ENCODE measurements at regions not wholly inside any gene's neighbourhood (a gene's known extent, or its start where the extent isn't known, plus 50 kb on each side); places are given as distances from the start of the nearest gene placed in this dataset.

DNA sequence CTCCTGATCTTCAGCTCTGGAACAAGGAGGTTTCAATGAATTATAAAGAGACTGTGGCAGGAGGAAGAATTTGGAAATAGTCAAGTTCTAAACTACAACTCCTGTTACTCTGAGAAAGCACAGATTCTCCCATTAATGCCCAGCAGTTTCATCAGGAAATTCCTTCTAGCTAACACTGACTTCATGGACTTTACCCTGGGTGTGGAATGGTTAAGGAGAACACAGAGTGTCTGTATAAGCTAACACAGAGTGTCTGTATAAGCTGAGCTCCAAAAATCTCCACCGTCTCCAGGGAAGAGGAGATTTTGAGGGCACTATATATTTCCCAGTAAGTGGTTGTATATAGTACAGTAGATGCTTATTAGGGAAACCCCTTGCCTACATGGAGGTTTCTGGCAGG lies 675.5 kb downstream of the XPNPEP1 start:
- Histone ChIP-seq H3K9me3 (ENCODE audit: low read length) (no peaks in the 10 kb centered on the region), H3K79me2 (replicated peaks; ENCODE audit: insufficient read depth, low read length) (no peaks in the 10 kb centered on the region), H3K9me2 (ENCODE audit: insufficient read depth, low read length) (no peaks in the 10 kb centered on the region), H3K36me3 (ENCODE audit: insufficient read depth, low read length) (no peaks in the 10 kb centered on the region), H4K20me1 (ENCODE audit: insufficient read depth) (no peaks in the 10 kb centered on the region), H3K27me3 (ENCODE audit: insufficient read depth, low read depth, low read length) (no peaks in the 10 kb centered on the region), H3K4me3 (ENCODE audit: low read length) (no peak overlapping the region), H3K4me2 (ENCODE audit: low read length) (no peak overlapping the region), H3K27ac (ENCODE audit: low read length) (no peak overlapping the region), H3K9ac (ENCODE audit: low read length) (no peak overlapping the region), H2AFZ (ENCODE audit: low read depth, low read length) (no peak overlapping the region), H3F3A (ENCODE audit: insufficient read depth, low read length, poor library complexity, severe bottlenecking) (no peaks in the 10 kb centered on the region)
- TF ChIP-seq MXI1 (conservative IDR thresholded peaks at IDR 0.05; ENCODE audit: poor library complexity, severe bottlenecking), result no peak
- TF ChIP-seq, protein P1, sequence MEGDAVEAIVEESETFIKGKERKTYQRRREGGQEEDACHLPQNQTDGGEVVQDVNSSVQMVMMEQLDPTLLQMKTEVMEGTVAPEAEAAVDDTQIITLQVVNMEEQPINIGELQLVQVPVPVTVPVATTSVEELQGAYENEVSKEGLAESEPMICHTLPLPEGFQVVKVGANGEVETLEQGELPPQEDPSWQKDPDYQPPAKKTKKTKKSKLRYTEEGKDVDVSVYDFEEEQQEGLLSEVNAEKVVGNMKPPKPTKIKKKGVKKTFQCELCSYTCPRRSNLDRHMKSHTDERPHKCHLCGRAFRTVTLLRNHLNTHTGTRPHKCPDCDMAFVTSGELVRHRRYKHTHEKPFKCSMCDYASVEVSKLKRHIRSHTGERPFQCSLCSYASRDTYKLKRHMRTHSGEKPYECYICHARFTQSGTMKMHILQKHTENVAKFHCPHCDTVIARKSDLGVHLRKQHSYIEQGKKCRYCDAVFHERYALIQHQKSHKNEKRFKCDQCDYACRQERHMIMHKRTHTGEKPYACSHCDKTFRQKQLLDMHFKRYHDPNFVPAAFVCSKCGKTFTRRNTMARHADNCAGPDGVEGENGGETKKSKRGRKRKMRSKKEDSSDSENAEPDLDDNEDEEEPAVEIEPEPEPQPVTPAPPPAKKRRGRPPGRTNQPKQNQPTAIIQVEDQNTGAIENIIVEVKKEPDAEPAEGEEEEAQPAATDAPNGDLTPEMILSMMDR (IDR thresholded peaks at IDR 0.05; ENCODE audit: poor library complexity, severe bottlenecking), result no peak
- no peak for TF ChIP-seq TAF1 (IDR thresholded peaks at IDR 0.05; ENCODE audit: low read depth)
- no peak for TF ChIP-seq EP300 (conservative IDR thresholded peaks at IDR 0.05; ENCODE audit: poor library complexity, severe bottlenecking)
- no peak for TF ChIP-seq SMC3 (conservative IDR thresholded peaks at IDR 0.05; ENCODE audit: poor library complexity)
- TF ChIP-seq EZH2 (IDR thresholded peaks at IDR 0.05; ENCODE audit: borderline replicate concordance, insufficient read depth, low read length, poor library complexity, severe bottlenecking), result no peak
- TF ChIP-seq POLR2AphosphoS5 (IDR thresholded peaks at IDR 0.05), result no peak
- TF ChIP-seq RAD21 (conservative IDR thresholded peaks at IDR 0.05), result no peak
- TF ChIP-seq, protein P2, sequence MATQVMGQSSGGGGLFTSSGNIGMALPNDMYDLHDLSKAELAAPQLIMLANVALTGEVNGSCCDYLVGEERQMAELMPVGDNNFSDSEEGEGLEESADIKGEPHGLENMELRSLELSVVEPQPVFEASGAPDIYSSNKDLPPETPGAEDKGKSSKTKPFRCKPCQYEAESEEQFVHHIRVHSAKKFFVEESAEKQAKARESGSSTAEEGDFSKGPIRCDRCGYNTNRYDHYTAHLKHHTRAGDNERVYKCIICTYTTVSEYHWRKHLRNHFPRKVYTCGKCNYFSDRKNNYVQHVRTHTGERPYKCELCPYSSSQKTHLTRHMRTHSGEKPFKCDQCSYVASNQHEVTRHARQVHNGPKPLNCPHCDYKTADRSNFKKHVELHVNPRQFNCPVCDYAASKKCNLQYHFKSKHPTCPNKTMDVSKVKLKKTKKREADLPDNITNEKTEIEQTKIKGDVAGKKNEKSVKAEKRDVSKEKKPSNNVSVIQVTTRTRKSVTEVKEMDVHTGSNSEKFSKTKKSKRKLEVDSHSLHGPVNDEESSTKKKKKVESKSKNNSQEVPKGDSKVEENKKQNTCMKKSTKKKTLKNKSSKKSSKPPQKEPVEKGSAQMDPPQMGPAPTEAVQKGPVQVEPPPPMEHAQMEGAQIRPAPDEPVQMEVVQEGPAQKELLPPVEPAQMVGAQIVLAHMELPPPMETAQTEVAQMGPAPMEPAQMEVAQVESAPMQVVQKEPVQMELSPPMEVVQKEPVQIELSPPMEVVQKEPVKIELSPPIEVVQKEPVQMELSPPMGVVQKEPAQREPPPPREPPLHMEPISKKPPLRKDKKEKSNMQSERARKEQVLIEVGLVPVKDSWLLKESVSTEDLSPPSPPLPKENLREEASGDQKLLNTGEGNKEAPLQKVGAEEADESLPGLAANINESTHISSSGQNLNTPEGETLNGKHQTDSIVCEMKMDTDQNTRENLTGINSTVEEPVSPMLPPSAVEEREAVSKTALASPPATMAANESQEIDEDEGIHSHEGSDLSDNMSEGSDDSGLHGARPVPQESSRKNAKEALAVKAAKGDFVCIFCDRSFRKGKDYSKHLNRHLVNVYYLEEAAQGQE (IDR thresholded peaks at IDR 0.05; ENCODE audit: borderline replicate concordance), result no peak

DNA sequence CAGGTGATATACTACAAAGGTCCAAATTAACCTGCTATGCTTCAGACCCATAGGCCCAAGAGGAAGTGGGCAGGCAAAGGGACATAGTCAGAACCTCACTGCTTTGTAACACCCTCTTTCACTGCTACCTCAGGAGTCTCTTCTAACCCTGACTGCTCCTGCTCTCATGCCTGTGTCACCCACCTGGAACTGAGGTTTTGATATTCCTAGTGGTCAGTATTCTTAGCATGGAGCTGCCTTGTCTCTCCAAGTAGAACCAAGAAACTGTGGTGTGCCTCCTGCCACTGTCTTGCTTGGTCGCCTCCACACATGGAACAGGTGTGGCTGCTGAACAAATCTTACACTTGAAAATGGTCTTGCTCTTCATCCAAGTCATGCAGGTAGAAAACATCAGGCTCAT lies 677.5 kb downstream of the XPNPEP1 start:
- Histone ChIP-seq H3K36me3 (ENCODE audit: insufficient read depth, low read length) (no peaks in the 10 kb centered on the region), H3K79me2 (replicated peaks; ENCODE audit: insufficient read depth, low read length) (no peaks in the 10 kb centered on the region), H3K27me3 (ENCODE audit: insufficient read depth, low read depth, low read length) (no peaks in the 10 kb centered on the region), H2AFZ (ENCODE audit: low read depth, low read length) (no peak overlapping the region), H3K4me2 (ENCODE audit: low read length) (no peak overlapping the region), H4K20me1 (ENCODE audit: insufficient read depth) (no peaks in the 10 kb centered on the region), H3K4me3 (ENCODE audit: low read length) (no peak overlapping the region), H3K9ac (ENCODE audit: low read length) (no peak overlapping the region), H3K9me3 (ENCODE audit: low read length) (no peaks in the 10 kb centered on the region), H3K9me2 (ENCODE audit: insufficient read depth, low read length) (no peaks in the 10 kb centered on the region), H3F3A (ENCODE audit: insufficient read depth, low read length, poor library complexity, severe bottlenecking) (no peaks in the 10 kb centered on the region), H3K27ac (ENCODE audit: low read length) (no peak overlapping the region)
- no peak for TF ChIP-seq SMC3 (conservative IDR thresholded peaks at IDR 0.05; ENCODE audit: poor library complexity)
- TF ChIP-seq MXI1 (conservative IDR thresholded peaks at IDR 0.05; ENCODE audit: poor library complexity, severe bottlenecking), result no peak
- no peak for TF ChIP-seq EP300 (conservative IDR thresholded peaks at IDR 0.05; ENCODE audit: poor library complexity, severe bottlenecking)

DNA sequence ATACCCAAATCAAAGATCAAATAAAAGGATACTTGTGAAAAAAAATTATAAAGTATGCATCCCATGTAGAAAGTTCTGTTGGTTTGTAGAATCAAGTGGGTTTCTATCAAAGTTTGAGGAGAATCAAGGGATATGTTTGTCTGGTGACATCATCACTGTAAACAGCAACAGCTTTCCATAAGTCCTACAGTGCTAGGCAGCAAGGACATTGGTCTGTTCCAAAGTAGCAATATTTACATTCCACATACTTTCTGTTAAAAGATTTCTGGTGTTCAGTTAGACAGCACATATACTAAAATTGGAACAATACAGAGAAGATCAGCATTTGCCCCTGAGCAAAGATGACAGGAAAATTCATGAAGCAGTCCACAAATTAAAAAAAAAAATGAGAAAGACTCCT lies 683.9 kb downstream of the XPNPEP1 start:
- no peaks in the 10 kb centered on the region for H3K36me3 ChIP-seq (ENCODE audit: insufficient read depth, low read length)
- no peaks in the 10 kb centered on the region for H3K27me3 ChIP-seq (ENCODE audit: insufficient read depth, low read depth, low read length)
- no peak overlapping the region for H2AFZ ChIP-seq (ENCODE audit: low read depth, low read length)
- no peak for TF ChIP-seq POLR2AphosphoS5 (IDR thresholded peaks at IDR 0.05)
- no peak for TF ChIP-seq TAF1 (IDR thresholded peaks at IDR 0.05; ENCODE audit: low read depth)
- TF ChIP-seq EZH2 (IDR thresholded peaks at IDR 0.05; ENCODE audit: borderline replicate concordance, insufficient read depth, low read length, poor library complexity, severe bottlenecking), result no peak
- TF ChIP-seq SMC3 (conservative IDR thresholded peaks at IDR 0.05; ENCODE audit: poor library complexity), result no peak
- TF ChIP-seq, protein P1 (IDR thresholded peaks at IDR 0.05; ENCODE audit: poor library complexity, severe bottlenecking), result no peak
- TF ChIP-seq MXI1 (conservative IDR thresholded peaks at IDR 0.05; ENCODE audit: poor library complexity, severe bottlenecking), result no peak
- TF ChIP-seq RAD21 (conservative IDR thresholded peaks at IDR 0.05), result no peak
- TF ChIP-seq, protein P2 (IDR thresholded peaks at IDR 0.05; ENCODE audit: borderline replicate concordance), result no peak
- TF ChIP-seq EP300 (conservative IDR thresholded peaks at IDR 0.05; ENCODE audit: poor library complexity, severe bottlenecking), result no peak
- no peaks in the 10 kb centered on the region for H3F3A ChIP-seq (ENCODE audit: insufficient read depth, low read length, poor library complexity, severe bottlenecking)
- no peak overlapping the region for H3K4me2 ChIP-seq (ENCODE audit: low read length)
- H3K9me3 ChIP-seq (ENCODE audit: low read length), result no peaks in the 10 kb centered on the region
- no peaks in the 10 kb centered on the region for H3K79me2 ChIP-seq (replicated peaks; ENCODE audit: insufficient read depth, low read length)
- H4K20me1 ChIP-seq (ENCODE audit: insufficient read depth), result no peaks in the 10 kb centered on the region
- H3K9ac ChIP-seq (ENCODE audit: low read length), result no peak overlapping the region
- no peak overlapping the region for H3K27ac ChIP-seq (ENCODE audit: low read length)
- no peaks in the 10 kb centered on the region for H3K9me2 ChIP-seq (ENCODE audit: insufficient read depth, low read length)
- no peak overlapping the region for H3K4me3 ChIP-seq (ENCODE audit: low read length)
